ENCODE measurements at regions not wholly inside any gene's neighbourhood (a gene's known extent, or its start where the extent isn't known, plus 50 kb on each side); places are given as distances from the start of the nearest gene placed in this dataset.
"Not testable (repeated sequence)": the region's sequence is repeated elsewhere in the genome, so short reads cannot be mapped to it uniquely, and the experiment has no call there.

DNA sequence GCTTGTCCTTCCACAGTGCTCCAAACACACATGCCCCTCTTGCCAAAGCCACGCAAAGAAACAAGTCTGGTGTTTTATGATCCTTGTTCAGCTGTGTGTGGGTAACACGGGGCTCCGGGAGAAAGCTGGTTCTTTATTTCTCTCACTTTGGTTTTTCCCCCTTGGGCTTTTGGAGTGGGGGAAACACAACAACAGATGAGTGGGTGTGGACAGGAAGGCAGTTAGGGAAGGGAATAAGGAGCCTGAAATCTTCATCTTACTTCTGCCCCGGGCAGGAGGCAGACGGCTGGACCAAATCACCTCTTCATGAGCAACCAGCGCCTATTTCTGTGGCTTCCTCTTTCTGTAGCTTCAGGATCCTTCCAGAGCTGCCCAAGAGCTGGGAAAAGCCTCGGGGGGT is 218.5 kb downstream of the PHETA1 start:
- no peak for DNase-seq

DNA sequence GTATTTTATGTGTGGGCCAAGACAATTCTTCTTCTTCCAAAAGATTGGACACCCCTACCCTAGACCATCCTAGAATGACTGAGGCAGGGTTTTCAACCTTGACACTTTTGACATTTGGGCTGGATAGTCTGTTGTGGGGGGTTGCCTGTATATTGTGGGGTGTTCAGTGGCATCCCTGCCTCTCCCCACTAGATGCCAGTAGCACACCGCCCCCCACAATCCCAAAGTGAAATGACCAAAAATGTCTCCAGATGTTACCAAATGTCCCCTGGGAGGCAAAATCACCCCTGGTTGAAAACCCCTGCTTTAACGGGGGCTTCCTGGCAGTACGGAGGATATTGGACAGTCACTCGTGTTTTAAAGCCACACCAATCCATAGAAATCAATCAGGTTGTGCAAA is 219.6 kb downstream of the PHETA1 start:
- DNase-seq: no peak

DNA sequence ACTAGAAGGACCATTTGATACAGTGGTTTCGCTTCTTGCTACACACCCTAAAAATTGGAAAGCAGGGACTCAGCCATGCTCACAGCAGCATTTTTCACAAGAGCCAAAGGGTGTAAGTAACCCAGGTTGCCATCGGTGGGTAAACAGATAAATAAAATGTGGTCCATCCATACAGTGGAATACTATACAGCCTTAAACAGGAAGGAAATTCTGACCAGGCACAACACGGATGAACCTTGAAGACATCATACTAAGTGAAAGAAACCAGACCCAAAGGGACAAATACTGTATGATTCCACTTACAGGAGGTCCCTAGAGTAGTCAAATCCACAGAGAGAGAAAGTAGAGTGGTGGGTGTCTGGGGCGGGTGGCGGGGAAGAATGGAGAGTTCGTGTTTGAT is 220.9 kb downstream of the PHETA1 start:
- DNase-seq: no peak

DNA sequence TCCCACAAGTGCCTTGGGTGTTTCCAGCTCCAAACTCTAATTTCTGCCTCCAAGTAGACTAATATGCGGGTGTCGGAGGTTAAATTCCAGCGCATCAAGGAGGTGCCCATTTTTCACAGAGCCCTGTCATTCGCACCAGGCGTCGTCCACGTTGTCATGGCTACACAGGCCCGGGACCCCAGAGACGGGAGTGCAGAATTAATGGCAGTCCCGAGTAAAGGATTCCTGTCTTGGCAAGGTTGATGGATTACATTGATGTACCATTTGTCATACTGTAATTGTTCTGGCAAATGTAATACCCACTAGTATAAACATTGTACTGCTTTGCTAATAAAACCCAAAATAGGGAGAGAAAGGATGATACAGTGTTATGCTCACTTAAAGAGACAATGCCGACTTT is 222.9 kb upstream of the MYL2 start:
- no peak for DNase-seq

DNA sequence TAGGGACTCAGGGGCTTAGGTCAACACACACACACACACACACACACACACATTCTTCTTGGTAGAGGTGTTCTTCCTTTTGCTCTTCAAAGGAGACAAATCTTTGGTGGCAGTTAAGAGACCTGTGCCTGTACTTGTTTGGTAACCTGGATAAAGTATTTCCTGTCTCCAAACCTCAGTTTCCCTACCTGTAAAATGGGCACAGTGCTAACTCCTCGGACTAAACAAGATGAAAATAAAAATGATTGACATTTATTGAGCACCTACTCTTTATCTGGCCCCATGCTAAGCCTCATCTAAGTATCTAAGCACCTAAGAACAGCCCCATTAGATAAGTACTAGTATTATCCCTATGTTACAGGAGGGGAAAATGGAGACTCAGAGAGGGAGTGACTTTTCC is 220.8 kb upstream of the MYL2 start:
- no peak for DNase-seq

DNA sequence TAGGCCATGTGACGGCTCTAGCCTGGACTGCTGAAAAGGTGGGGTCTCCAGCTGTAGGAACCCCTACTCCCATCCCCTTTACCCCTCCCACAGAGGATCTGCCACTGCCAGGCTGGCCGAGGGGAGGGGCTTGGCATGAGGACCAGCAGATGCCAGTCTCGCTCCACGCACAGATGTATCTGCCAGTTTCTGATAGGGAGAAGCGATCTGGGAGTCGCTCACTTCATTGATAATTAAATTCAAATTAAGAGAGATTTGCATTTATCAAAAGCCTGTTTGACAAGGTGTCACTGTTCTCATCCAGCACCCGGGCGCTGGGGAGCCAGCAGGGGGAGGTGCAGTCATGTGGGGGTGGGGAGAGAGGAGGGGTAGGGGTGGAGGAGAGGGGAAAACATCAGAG is 217.6 kb upstream of the MYL2 start:
- DNase-seq: no peak

DNA sequence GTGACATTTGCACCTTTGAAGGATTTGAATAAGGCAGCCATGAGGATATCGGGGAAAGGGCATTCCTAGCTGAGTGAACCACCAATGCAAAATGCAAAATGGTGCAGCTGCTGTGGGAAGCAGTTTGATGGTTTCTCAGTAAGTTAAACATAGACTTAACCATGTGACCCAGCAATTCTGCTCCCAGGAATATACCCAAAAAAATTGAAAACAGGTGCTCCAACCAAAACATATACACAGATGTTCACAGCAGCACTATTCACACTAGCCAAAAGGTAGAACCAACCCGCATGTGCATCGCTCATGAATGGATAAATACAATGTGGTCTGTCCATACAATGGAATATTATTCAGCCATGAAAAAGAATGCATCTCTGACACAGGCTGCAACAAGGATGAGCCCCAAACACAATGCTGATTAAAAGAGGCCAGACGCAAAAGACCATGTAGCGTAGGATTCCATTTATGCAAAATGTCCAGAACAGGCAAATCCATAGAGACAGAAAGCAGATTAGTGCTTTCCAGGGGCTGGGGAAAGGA is 215.0 kb upstream of the MYL2 start:
- no peak for DNase-seq

DNA sequence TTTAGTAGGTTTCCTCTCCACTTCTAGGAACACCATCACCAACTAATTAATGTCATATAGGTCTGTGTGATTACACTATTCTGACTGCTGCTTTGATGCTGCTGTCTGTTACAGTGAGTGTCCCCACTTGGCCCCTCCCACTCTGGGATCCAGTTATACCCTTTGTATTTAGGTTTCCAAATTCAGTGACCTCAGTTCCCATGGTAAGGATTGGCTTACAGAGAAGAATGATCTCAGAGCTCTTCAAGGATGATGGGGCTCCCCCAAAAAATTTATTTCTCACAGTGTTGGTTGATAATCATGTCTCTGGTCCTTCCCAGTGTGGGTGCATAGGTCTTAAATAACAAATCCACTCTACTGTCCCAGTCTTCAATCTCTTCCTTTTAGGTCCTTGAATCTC is 210.0 kb upstream of the MYL2 start:
- DNase-seq: no peak

DNA sequence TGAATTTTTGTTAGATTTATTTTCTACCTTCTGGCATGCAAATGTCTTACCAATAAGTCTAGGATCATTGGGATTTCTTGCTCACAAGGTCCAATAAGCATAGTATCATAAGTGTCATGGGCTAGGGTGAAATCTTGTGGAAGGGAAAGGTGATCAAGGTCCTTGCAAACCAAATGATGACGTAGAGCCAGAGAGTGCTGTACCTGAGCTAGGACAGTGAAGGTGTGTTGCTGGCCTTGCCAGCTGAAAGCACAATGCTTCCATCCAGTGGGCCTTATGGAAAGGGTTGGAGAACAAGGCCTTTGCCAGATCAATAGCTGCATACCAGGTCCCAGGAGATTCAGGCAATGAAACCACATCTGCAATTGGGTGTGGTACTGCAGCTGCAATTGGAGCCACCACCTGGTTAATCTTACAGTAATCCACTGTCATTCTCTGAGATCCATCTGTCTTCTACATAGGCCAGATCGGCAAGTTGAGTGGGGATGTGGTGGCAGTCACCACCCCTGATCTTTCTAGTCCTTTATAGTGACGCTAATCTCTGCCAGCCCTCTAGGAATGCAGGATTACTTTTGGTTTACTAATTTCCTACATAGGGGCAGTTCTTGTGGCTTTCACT is 208.9 kb upstream of the MYL2 start:
- no peak for DNase-seq

DNA sequence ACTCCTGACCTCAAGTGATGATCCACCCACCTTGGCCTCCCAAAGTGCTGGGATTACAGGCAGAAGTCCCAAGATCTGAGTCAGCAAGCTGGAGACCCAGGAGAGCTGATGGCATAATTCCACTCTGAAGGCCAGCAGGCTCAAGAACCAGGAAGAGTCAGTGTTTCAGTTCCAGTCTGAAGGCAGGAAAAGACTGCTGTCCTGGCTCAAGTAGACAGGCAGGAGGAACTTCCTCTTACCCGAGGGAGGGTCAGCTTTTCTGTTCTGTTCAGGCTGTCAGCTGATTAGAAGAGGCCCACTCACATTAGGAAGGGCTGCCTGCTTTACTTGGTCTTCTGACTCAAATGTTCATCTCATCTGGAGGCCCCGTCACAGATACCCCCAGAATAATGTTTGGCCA is 206.0 kb upstream of the MYL2 start:
- no peak for DNase-seq

DNA sequence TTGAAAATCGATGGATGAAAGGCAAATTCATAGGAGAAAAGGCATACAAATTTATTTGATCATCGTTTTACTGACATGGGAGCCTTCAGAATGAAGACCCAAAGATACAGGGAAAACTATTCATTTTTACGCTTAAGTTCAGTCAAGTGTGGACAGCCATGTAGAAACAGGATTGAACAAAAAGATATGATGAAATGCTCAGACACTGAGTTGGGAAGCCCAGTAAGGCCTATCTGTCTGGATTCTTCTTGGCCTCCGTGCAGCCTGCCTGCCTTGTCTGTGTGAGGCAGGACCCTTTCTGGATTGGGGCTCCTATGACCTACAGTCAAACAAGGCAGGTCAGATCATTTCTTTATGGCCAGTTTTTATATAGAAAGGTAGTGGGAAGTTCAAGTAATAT is 203.8 kb upstream of the MYL2 start:
- DNase-seq: no peak

DNA sequence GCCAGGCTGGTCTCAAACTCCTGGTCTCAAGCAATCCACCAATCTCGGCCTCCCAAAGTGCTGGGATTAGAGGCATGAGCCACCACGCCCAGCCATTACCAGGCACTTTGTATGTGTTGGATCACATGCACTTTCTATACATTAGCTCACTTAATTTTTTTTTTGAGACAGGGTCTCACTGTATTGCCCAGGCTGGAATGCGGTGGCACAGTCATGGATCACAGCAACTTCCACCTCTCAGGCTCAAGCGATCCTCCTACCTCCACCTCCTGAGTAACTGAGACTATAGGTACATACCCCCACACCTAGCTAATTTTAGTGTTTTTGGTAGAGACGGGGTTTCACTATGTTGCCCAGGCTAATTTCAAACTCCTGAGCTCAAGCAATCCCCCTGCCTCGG is 203.0 kb upstream of the MYL2 start:
- DNase-seq: no peak

DNA sequence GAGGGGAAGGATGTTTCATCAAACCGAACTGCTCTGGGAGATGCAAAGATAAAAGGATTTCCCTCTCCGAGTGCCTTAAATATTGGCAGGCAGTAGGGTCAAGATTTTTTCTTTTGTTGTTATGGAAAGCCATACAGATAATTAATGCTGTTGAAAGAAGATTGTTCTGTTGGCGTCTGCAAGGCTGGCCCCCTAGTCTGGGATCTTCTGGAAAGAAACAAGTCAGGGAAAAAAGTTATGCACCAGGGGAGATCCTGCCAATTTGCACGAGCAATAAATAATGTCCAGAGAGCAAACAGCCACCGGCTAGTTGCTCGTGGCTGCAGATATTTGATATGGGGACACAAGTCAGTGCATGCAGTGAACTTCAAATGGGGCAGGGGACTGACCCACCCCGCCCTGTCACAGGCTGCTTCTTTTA is 202.1 kb upstream of the MYL2 start:
- DNase-seq: no peak

DNA sequence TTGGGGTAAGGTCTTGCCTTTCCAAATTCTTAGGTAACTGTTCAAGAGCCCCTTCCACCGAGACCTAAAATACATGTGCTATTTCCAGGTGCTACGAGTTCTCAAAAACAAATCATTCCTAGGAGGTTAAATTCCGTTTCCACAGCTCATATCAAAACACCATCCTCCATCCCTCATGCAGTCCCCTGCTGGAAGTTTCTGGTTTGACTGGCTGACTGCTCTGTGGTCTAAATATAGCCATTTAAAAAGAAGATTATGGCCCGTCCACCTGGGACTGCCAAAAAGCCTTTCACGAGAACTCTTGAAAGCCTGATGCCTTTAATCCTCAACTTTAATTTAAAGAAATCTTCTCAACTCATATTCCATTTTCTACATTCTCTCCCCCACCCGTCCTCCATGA is 201.5 kb upstream of the MYL2 start:
- DNase-seq: no peak

DNA sequence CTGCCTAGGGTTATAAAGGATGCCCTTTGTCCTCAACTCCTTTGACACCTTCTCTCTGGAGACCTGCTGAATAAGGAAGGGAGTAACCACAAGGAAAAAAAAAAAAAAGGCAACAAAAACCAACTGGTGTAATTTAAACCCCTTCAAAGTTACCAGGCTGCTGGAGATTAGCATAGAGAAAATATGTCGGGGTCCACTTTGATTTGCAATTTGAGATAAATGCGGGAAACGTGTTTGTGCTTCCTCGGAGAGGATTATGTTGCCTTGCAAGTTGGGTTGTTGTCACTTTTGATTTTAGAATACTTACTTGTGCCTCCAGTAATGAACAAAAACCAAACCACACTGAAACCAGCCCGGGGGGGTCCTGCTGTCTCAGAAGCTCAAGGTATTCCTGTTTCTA is 200.2 kb upstream of the MYL2 start:
- DNase-seq: no peak

DNA sequence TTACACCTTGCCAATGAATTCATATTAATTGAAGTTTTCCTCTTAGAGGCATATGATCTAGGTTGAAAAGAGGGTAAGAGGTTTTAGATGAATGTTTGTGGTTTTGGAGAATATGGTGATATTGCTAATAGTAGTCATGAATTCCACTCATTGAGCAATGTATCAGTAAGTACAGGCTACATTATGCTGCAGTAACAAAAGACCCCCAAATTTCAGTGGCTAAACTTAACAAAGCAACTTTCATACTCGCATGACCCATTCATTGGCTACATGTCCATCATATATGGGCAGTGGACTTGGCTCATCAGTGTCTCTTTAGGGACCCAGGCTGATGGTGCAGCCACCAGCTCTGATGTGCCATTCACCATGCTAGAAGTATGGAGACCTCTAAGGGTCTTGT is 196.6 kb upstream of the MYL2 start:
- no peak for DNase-seq

DNA sequence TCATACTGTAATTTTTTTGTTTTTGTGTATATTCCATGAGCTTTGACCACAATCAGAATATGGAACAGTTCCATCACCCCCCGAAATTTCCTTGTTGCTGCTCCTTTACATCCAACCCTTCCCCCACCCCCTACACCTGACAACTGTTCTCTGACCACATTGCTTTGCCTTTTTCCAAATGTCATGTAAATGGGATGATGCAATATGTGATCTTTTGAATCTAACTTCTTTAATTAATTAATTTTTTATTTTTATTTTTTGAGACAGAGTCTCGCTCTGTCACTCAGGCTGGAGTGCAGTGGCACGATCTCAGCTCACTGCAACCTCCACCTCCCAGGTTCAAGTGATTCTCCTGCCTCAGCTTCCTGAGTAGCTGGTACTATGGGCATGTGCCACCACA is 192.9 kb upstream of the MYL2 start:
- not testable (repeated sequence) for DNase-seq

DNA sequence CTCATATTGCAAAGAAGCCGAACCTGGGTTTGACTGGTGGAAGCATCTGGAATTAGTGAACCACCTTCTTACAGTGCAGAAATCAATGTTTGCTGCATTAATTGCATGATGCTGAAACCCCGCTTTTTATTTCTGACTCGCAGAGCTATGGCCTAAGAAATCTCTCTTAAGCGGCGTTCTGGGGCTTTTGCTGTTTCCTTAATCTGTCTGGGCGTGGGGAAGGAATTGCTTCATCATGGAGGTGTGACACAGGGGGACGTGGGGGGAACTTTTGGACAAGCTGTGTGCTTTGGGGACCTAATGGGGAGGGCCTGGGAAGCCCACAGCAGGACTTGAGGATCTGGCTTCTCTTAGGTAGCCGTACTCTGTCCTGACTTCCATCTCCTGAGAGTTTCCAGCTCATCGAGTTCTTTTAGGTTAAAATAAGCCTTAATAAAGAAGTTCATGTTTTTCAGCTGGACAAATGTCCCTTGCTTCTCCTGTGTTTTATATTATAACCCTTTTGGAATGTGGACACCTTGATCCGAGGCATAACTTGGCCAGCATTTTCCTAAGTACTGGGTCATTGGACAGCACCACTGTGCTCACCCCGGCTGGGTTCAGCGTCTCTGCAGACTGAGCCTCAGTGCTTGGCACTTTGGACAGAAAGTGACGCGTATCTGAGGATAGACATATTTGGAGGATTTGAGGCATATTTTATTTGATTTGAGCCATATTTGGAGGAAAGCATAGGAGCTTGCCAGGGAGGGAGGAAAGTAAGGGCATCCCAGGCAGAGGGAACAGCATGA is 192.1 kb upstream of the MYL2 start:
- no peak for DNase-seq

DNA sequence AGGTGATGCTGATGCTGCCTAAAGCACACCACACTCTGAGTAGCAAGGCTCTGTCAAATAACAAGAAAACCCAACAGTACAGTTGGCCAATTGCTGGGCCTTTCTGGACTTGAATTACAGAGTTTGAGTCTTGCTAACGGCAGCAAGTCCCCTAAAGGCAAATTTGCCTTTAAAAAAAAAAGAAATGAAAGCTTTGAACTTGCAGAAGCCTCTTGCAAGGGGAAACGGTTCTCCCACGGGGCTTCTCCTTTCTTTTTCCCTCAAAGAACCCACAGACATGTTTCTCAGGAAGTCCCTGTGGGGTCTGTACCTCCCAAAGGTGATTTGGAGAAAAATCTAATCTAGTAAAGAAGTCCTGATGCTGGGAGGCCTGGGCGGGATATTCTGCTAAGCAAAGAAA is 191.3 kb upstream of the MYL2 start:
- no peak for DNase-seq

DNA sequence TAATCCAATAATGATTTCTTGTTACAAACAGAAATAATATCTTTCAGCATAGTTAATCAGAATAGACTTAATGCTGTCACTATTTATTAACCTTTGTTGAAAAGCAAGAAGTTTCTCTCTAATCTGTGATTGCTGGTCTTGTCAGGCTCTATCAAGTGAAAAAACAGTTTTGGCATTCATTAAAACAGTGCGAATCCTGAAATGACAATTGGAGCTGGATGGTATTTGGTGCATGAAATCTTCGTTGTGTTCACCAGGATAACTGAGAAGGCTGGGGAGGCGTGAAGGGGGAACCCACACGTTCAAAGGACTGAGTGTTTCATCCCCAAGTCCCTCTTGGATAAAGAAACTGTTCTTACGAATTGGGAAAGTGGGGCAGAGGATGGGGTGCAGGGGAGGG is 190.2 kb upstream of the MYL2 start:
- no peak for DNase-seq

DNA sequence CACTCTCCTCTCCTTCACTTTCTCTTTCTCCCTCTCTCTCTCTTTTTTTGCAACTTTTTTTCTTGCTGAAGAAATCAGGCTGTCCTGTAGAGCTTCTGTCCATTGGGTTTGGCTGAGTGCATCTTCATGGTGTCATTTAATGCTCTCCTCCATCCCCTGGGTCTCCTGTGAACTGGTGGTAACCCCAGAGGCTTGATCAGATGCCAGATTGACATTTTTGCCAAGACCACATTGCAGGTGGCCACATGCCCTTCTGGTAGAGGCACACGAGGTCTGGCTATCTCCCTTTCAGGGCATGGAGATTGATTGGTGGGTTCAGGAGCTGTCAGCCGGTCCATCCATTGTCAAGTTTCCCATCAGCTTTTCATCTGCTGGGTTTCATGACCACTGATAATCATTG is 188.3 kb upstream of the MYL2 start:
- DNase-seq: no peak

DNA sequence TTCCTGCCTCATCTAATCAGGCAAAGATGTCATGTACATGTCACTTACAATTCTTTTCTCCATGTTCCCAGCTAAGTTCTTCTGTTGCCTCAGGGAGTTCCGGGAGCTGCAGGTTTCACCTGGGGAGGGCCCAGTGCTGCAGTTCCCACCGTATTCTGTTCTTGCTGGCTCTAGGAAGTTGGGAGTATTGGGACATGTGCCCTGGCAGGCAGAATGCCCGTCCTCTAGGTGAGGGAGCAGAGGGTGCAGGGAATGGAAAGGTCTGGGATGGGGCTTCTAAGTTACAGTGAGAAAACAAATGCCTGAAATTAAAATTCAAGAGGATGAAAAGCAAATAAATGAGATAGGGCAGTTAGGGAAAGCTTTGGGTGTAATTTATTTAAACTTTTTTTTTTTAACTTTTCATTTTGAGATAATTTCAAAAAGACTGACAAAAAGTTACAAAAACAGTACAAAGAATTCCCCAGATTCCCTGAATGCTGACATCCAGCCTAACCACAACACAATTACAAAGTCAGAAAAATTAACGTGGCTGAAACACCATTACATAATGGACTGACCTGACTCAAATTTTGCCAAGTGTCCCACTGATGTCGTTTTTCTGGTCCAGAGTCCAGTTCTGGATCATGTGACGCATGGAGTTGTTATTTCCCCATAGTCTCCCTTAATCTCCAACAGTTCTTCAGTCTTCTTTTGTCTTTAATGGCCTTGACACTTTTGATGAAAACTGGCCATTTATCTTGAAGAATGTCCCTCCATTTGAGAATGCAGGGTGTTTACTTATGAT is 187.2 kb upstream of the MYL2 start:
- no peak for DNase-seq

DNA sequence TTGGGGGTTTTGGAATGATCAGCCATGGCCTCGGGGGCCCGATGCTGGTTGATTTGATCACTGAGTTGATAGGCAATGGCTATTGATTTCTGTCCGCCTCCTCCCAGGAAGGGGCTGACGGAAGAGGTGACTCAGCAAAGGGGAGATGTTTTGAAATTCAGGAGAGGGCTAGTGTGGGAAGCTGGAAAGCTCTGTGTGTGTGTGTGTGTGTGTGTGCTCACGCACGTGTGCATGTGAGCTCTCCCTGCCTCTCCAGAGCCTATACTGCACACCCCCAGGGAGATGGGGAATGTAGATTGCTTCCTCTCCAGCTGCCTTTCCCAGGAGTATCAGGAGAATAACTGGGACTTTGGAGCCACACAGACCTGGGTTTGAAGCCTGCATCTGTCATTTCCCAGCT is 184.9 kb upstream of the MYL2 start:
- no peak for DNase-seq

DNA sequence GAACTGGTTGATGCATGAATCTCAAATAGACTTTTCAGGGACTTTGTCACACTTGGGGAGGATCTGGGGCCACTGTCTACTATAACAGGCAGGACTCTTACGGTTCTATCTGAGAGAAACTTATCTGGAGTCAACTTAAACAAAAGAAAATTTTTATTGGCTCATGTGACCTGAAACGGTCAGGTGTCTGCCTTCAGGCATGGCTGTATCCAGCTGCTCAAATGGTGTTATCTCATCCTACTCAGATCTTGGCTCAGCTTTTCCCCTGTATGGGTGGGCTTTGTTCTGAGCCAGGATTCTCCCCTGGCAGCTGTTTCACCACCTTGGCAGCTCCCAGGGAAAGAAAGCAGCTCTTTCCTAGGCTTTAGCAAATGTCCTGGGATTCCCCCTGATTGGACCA is 183.2 kb upstream of the MYL2 start:
- DNase-seq: no peak

Data from NCI-H1930 (cell line).